ENCODE measurements at regions not wholly inside any gene's neighbourhood (a gene's known extent, or its start where the extent isn't known, plus 50 kb on each side); places are given as distances from the start of the nearest gene placed in this dataset.

DNA sequence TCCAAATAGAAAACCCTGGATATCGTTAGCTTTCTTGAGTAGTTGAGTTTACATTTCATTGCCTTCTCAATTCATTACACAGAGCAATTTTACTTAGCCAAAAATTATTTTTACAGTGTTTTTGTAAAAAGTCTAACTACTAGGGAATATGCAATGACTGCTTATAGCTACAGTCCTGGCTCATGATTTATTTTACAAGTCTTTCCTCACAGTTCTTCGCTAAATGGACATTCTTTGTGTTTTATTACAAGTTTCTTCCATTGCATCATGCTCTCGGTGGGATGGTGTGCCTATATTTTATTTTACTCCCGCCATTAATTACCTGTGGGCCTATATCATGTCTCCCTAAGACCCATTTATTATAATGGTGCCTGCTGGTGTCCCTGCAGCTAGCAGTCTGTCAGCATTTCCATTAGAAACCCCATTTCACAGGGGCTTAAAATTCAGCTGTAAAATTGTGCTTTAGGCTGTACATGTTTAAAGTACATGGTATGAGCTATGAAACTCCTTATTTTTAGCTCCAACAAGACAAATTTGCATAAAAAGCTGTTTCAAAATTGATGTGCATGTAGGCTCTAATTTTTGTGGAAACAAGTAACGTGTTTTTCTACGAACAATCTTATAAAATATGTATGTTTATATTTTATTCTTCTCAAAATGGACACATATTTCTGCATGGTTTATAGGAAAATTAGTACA, 227.4 kb downstream of the SLC7A11 start:
- TF ChIP-seq, protein P1, sequence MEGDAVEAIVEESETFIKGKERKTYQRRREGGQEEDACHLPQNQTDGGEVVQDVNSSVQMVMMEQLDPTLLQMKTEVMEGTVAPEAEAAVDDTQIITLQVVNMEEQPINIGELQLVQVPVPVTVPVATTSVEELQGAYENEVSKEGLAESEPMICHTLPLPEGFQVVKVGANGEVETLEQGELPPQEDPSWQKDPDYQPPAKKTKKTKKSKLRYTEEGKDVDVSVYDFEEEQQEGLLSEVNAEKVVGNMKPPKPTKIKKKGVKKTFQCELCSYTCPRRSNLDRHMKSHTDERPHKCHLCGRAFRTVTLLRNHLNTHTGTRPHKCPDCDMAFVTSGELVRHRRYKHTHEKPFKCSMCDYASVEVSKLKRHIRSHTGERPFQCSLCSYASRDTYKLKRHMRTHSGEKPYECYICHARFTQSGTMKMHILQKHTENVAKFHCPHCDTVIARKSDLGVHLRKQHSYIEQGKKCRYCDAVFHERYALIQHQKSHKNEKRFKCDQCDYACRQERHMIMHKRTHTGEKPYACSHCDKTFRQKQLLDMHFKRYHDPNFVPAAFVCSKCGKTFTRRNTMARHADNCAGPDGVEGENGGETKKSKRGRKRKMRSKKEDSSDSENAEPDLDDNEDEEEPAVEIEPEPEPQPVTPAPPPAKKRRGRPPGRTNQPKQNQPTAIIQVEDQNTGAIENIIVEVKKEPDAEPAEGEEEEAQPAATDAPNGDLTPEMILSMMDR (IDR thresholded peaks at IDR 0.05; ENCODE audit: borderline replicate concordance, extremely low read depth, low read length, poor library complexity, severe bottlenecking) = no peak
- TF ChIP-seq EZH2 (IDR thresholded peaks at IDR 0.05; ENCODE audit: borderline replicate concordance, low read depth, low read length, severe bottlenecking) = no peak
